CD4-positive, CD25-positive, alpha-beta regulatory T cell (primary cell): ENCODE measurements at regions not wholly inside any gene's neighbourhood (a gene's known extent, or its start where the extent isn't known, plus 50 kb on each side); places are given as distances from the start of the nearest gene placed in this dataset.

Experiments used
- ATAC-seq, 2 donors: fragments of 150-1000 bp; cut with Tn5 transposase; one replicate each; pipeline ENCODE4 v1.10.0; 2021; ENCODE audit warnings: low read depth in 2 of 2, moderate number of reproducible peaks in 2 of 2, moderate library complexity in 1 of 2
- DNase-seq, 3 donors: peaks; one replicate each; pipeline versions ENCODE4 v3.0.0 to v3.0.0-alpha.2; 2012 to 2022; ENCODE audit warnings: mixed read lengths in 1 of 3
- H3K27ac ChIP-seq: one replicate; pipeline ENCODE4 v1.7.0; 2013; ENCODE audit warnings: mild to moderate bottlenecking, low read length; ENCODE audit not compliant: insufficient read depth, poor library complexity, severe bottlenecking
- H3K27me3 ChIP-seq: one replicate; pipeline ENCODE4 v1.7.0; 2013; ENCODE audit warnings: low read length; ENCODE audit not compliant: control insufficient read depth, insufficient read depth
- H3K36me3 ChIP-seq: one replicate; pipeline ENCODE4 v1.7.0; 2013; ENCODE audit warnings: mild to moderate bottlenecking, low read length, moderate library complexity; ENCODE audit not compliant: control insufficient read depth, insufficient read depth
- H3K4me1 ChIP-seq: 2 replicates; pipeline ENCODE4 v1.7.0; 2013; ENCODE audit warnings: mild to moderate bottlenecking, low read length; ENCODE audit not compliant: insufficient read depth, control insufficient read depth, poor library complexity, severe bottlenecking
- H3K4me3 ChIP-seq: one replicate; pipeline ENCODE4 v1.7.0; 2013; ENCODE audit warnings: low read depth, mild to moderate bottlenecking, low read length, moderate library complexity
- H3K9me3 ChIP-seq, 2 experiments: 1 replicate in 1 of 2; 2 replicates in 1 of 2; pipeline ENCODE4 v1.7.0; 2013; ENCODE audit warnings: low read length in 2 of 2, mild to moderate bottlenecking in 1 of 2, moderate library complexity in 1 of 2; ENCODE audit not compliant: control insufficient read depth in 2 of 2
- H3K27ac Mint-ChIP-seq, 3 donors: one replicate each; pipeline ENCODE4 v1.8.0; 2020 to 2022; ENCODE audit warnings: mild to moderate bottlenecking in 3 of 3, mixed read lengths in 3 of 3, moderate library complexity in 2 of 3
- H3K27me3 Mint-ChIP-seq: one replicate; pipeline ENCODE4 v1.8.0; 2022; ENCODE audit warnings: mild to moderate bottlenecking, mixed read lengths
- H3K36me3 Mint-ChIP-seq: one replicate; pipeline ENCODE4 v1.8.0; 2020; ENCODE audit warnings: mixed read lengths
- H3K4me1 Mint-ChIP-seq, 4 donors: one replicate each; pipeline ENCODE4 v1.8.0; 2020 to 2022; ENCODE audit warnings: mixed read lengths in 4 of 4, mild to moderate bottlenecking in 1 of 4
- H3K4me3 Mint-ChIP-seq, 4 donors: one replicate each; pipeline ENCODE4 v1.8.0; 2020 to 2022; ENCODE audit warnings: mild to moderate bottlenecking in 4 of 4, mixed read lengths in 4 of 4, moderate library complexity in 3 of 4
- H3K9me3 Mint-ChIP-seq, 7 donors: one replicate each; pipeline ENCODE4 v1.8.0; 2020 to 2022; ENCODE audit warnings: mixed read lengths in 7 of 7, mild to moderate bottlenecking in 3 of 7, moderate library complexity in 2 of 7

GRCh38 chr5:3736926-3737325 lies 141.3 kb downstream of the IRX1 start:
- H3K27ac ChIP-seq = no peak overlapping the region
- H3K36me3 ChIP-seq = no peaks in the 10 kb centered on the region
- peaks cover 0 to 3% of the 10 kb centered on the region in 2 experiments for H3K9me3 ChIP-seq
- ATAC-seq (no peak), DNase-seq (no peak)
- H3K27ac Mint-ChIP-seq = peak overlapping the region in 1 of 3 donors; percentile 61
- H3K4me1 Mint-ChIP-seq = no peaks in the 10 kb centered on the region
- H3K4me1 ChIP-seq = no peaks in the 10 kb centered on the region
- no peaks in the 10 kb centered on the region for H3K27me3 Mint-ChIP-seq
- H3K4me3 Mint-ChIP-seq = no peak overlapping the region
- no peak overlapping the region for H3K4me3 ChIP-seq
- no peaks in the 10 kb centered on the region for H3K27me3 ChIP-seq
- H3K9me3 Mint-ChIP-seq = peaks cover 1 to 13% (median 4%) of the 10 kb centered on the region in 7 donors
- no peaks in the 10 kb centered on the region for H3K36me3 Mint-ChIP-seq

DNA sequence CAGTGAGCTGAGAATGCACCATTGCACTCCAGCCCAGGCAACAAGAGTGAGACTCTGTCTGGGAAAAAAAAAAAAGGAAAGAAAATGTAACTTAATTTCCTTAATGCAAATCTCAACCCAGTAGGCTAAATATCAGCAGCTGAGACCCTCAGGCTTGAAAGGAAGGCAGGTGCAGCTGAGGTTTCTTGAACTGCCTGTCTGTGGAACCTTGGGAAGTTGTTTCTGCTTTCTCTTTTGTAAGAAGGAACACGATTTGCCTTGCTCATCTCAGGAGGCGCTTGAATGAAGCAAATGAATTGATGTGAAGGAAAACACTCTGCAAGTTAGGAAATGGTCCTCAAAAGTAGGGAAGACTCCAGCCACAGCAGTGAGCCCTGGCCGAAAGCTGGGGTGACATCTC lies 143.3 kb downstream of the IRX1 start:
- H3K36me3 ChIP-seq = no peaks in the 10 kb centered on the region
- no peak overlapping the region for H3K27ac Mint-ChIP-seq
- no peaks in the 10 kb centered on the region for H3K27me3 ChIP-seq
- no peaks in the 10 kb centered on the region for H3K27me3 Mint-ChIP-seq
- no peak overlapping the region for H3K4me3 Mint-ChIP-seq
- no peaks in the 10 kb centered on the region for H3K4me1 Mint-ChIP-seq
- H3K36me3 Mint-ChIP-seq = no peaks in the 10 kb centered on the region
- peaks cover 0 to 3% of the 10 kb centered on the region in 2 experiments for H3K9me3 ChIP-seq
- H3K4me1 ChIP-seq = no peaks in the 10 kb centered on the region
- no peak for DNase-seq
- H3K27ac ChIP-seq = no peak overlapping the region
- H3K9me3 Mint-ChIP-seq = peaks cover 1 to 20% (median 7%) of the 10 kb centered on the region in 7 donors
- H3K4me3 ChIP-seq = no peak overlapping the region
- ATAC-seq = no peak

DNA sequence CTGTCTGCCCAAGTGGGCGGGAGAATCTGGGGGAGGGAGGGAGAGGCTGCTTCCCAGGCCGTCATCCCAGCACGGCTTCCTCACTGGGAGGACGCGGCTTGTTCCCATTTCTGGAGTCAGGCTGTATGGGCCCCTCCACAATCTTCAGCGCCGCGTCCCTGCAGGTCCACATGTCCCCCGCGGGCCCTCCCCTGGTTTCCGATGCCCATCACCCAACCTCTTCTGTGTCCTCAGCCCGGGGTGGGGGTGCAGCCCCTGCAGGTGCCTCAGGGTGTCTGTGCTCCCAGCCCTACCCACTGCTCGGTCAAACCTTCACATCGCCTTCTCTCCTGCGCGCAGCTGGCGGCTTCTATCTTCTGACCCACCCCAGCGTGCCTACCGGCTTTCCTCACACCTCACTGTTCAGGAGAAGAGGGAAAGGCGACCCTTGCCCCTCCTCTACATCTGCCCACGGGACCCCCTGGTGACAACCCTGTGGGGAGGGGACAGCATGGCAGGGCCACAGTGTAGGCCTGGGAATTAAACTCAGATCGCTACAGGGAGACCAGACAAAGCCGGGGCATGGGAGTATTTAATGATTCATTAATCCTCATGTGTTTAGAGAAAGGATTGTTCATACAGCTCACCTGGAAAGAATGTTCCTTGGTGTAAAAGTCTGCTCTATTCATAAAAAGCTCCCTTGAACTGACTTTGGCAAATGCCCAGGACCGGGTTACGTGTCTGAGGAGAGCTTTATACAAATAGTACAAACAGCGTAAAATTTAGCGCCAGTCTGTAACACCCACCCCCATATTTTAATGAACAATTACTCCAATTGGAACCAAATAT lies 145.1 kb downstream of the IRX1 start:
- peaks cover 3 to 20% (median 9%) of the 10 kb centered on the region in 7 donors for H3K9me3 Mint-ChIP-seq
- no peak for DNase-seq
- H3K4me1 ChIP-seq = no peaks in the 10 kb centered on the region
- no peak overlapping the region for H3K27ac ChIP-seq
- no peak overlapping the region for H3K4me3 Mint-ChIP-seq
- no peaks in the 10 kb centered on the region for H3K36me3 ChIP-seq
- H3K9me3 ChIP-seq = peaks cover 0 to 3% of the 10 kb centered on the region in 2 experiments
- no peak overlapping the region for H3K4me3 ChIP-seq
- ATAC-seq = no peak
- no peaks in the 10 kb centered on the region for H3K27me3 Mint-ChIP-seq
- no peaks in the 10 kb centered on the region for H3K36me3 Mint-ChIP-seq
- H3K27ac Mint-ChIP-seq = no peak overlapping the region
- H3K4me1 Mint-ChIP-seq = no peaks in the 10 kb centered on the region
- no peaks in the 10 kb centered on the region for H3K27me3 ChIP-seq

DNA sequence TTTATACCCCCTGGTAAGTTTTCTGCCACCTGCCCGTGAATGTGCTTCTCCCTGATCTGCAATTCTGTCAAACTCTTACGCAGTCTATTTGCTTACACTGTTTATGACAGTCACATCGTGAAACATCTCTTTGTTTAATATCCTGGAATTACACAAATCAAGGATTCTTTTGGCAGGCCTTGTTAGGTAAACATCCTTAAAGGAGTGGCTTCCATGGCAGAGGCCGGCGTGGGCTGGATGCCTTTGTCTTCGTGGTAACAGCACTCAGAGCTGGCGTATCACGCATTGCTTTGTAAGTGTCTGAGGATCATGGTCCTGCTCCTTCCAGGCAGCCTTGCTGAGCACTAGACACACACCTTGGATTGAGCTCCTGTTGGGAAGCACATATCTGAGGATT lies 145.7 kb downstream of the IRX1 start:
- Histone ChIP-seq H3K4me1 (no peaks in the 10 kb centered on the region), H3K36me3 (no peaks in the 10 kb centered on the region), H3K27me3 (no peaks in the 10 kb centered on the region), H3K4me3 (no peak overlapping the region), H3K9me3 (peaks cover 3 to 4% of the 10 kb centered on the region in 2 experiments), H3K27ac (no peak overlapping the region)
- Mint-ChIP-seq H3K27me3 (no peaks in the 10 kb centered on the region), H3K27ac (no peak overlapping the region), H3K4me3 (no peak overlapping the region), H3K9me3 (peaks cover 3 to 21% (median 9%) of the 10 kb centered on the region in 7 donors), H3K4me1 (no peaks in the 10 kb centered on the region), H3K36me3 (no peaks in the 10 kb centered on the region)
- ATAC-seq (no peak), DNase-seq (no peak)

DNA sequence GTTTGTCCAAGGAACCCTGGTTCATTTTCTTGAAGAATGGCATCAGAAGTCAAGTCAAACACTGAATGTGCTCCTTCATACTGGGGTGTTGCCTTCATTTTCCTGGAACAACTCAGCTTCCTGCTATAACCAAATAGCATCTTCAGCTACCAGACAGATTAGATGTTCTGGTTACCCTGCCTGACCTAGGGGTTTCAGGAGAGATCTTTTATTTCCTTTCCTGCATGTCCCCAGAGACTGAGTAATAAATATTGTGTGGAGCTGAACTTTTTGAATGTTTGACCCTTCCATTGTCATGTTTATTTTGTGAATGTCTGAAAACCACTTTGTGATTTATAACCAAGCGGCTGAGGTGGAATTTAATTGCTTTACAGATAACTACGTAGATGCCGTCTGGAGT lies 147.1 kb downstream of the IRX1 start:
- Mint-ChIP-seq H3K4me3 (no peak overlapping the region), H3K4me1 (no peaks in the 10 kb centered on the region), H3K9me3 (peaks cover 4 to 21% (median 11%) of the 10 kb centered on the region in 7 donors), H3K27ac (no peak overlapping the region), H3K36me3 (no peaks in the 10 kb centered on the region), H3K27me3 (no peaks in the 10 kb centered on the region)
- no peak for DNase-seq
- Histone ChIP-seq H3K27ac (no peak overlapping the region), H3K36me3 (no peaks in the 10 kb centered on the region), H3K27me3 (no peaks in the 10 kb centered on the region), H3K4me3 (no peak overlapping the region), H3K4me1 (no peaks in the 10 kb centered on the region), H3K9me3 (peaks cover 3 to 4% of the 10 kb centered on the region in 2 experiments)
- no peak for ATAC-seq

GRCh38 chr5:3751846-3752245 lies 156.2 kb downstream of the IRX1 start:
- no peak overlapping the region for H3K27ac Mint-ChIP-seq
- no peaks in the 10 kb centered on the region for H3K36me3 Mint-ChIP-seq
- H3K27ac ChIP-seq = no peak overlapping the region
- peaks cover 0 to 4% of the 10 kb centered on the region in 2 experiments for H3K9me3 ChIP-seq
- no peaks in the 10 kb centered on the region for H3K27me3 ChIP-seq
- no peak for DNase-seq
- H3K27me3 Mint-ChIP-seq = no peaks in the 10 kb centered on the region
- H3K4me3 Mint-ChIP-seq = no peak overlapping the region
- no peak overlapping the region for H3K4me3 ChIP-seq
- peaks cover 0 to 15% (median 10%) of the 10 kb centered on the region in 7 donors for H3K9me3 Mint-ChIP-seq
- no peak for ATAC-seq
- H3K4me1 ChIP-seq = no peaks in the 10 kb centered on the region
- H3K36me3 ChIP-seq = no peaks in the 10 kb centered on the region
- no peaks in the 10 kb centered on the region for H3K4me1 Mint-ChIP-seq

DNA sequence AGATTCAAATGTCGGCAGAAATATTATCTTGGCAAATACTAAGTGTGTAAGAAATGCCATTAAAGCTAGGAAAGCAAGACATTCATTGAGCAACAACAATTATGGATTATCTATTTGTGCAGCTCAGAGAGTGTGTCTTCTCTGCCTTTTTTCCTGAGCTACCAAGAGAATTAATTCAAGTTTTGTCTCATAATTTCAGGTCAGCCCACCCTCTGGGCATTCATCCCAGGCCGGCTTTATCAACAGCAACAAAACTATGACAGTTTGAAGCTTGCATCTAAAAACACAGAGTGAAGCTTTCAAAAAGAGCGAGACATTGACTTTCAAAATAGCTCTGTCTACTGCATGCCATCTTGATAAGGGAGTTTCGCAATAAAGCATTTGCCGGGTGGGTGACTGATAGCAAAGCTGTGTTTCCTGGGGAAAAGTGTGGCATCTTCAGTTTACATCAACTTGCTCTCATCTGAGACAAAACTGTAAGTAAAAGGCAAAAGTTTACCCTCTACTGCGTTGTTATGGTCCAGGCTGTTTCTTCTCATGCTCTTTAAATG lies 182.4 kb downstream of the IRX1 start:
- H3K4me1 ChIP-seq = no peaks in the 10 kb centered on the region
- Mint-ChIP-seq H3K4me3 (no peak overlapping the region), H3K27ac (no peak overlapping the region), H3K27me3 (no peaks in the 10 kb centered on the region), H3K4me1 (no peaks in the 10 kb centered on the region), H3K36me3 (no peaks in the 10 kb centered on the region), H3K9me3 (peaks cover 2 to 13% (median 7%) of the 10 kb centered on the region in 7 donors)
- H3K36me3 ChIP-seq = no peaks in the 10 kb centered on the region
- ATAC-seq (no peak), DNase-seq (no peak)
- no peak overlapping the region for H3K4me3 ChIP-seq
- no peaks in the 10 kb centered on the region for H3K27me3 ChIP-seq
- H3K9me3 ChIP-seq = peaks cover 0 to 2% of the 10 kb centered on the region in 2 experiments
- no peak overlapping the region for H3K27ac ChIP-seq

- no peaks in the 10 kb centered on the region for H3K4me1 Mint-ChIP-seq
- Histone ChIP-seq H3K27ac (no peak overlapping the region), H3K4me3 (no peak overlapping the region), H3K27me3 (no peaks in the 10 kb centered on the region), H3K9me3 (peaks cover 0 to 2% of the 10 kb centered on the region in 2 experiments), H3K4me1 (no peaks in the 10 kb centered on the region), H3K36me3 (no peaks in the 10 kb centered on the region)
- peaks cover 2 to 11% (median 5%) of the 10 kb centered on the region in 7 donors for H3K9me3 Mint-ChIP-seq
- ATAC-seq (no peak), DNase-seq (no peak)
- no peak overlapping the region for H3K4me3 Mint-ChIP-seq
- no peak overlapping the region for H3K27ac Mint-ChIP-seq
- no peaks in the 10 kb centered on the region for H3K36me3 Mint-ChIP-seq
- H3K27me3 Mint-ChIP-seq = no peaks in the 10 kb centered on the region
These were observed 183.3 kb downstream of the IRX1 start for GRCh38 chr5:3778945-3779344.
